ENCODE measurements at regions not wholly inside any gene's neighbourhood (a gene's known extent, or its start where the extent isn't known, plus 50 kb on each side); places are given as distances from the start of the nearest gene placed in this dataset.

DNA sequence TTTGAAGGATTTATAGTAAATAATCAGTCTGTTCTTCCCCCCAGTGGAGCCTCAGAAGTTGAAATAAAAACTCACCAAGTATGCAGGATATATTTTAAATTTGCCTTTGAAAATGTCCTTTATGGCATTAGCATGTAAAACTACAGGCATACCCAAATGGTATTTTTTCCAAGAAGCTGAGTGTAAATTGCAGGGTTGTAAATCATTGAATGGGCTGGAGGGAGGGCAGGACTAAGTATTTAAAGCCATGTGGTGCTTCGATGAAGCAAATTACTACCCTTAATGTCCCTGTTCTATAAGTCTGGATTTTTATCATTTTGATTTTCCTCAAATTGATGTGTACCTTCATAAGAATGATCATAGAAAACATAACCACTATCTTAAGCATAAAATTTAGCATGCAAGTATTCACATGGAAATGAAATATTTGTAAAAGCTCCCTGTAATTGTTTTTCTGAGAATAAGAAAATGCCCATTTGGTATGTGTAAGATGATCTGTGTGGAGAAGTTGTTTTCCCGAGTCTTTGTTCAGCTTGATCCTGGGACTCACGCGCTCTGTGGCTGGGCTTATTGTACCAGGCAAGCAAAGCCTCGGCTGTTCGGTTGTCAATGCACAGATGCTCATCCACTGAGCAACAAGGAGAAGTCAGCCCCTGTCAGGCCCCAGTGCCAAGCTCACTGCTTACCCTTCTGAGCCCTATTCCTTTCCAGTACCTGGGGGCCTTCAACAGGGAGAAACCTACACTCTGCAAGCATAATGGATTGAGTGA, 66.7 kb downstream of the CD164 start:
- no peak for DNase-seq (ENCODE audit: low read depth, low spot score)

DNA sequence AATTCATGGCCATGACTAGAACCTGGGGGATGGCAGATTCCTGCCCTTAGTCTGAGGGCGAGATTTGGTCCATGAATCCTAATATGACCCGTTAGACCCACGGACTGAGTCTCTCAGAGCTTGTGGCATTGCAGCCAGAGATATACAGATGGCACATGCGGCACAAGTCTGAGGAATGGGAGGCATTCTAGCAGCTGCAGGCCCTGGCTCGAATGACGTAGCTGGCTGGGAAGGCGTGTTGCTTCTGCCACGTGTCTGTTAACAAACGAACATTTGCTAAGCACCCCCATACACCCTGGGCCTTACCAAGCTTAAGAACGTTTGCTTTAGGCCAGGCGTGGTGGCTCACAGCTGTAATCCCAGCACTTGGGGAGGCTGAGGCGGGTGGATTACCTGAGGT, 68.0 kb downstream of the CD164 start:
- H3K4me3 ChIP-seq (ENCODE audit: low read length), result no peak overlapping the region
- DNase-seq (ENCODE audit: low read depth, low spot score), result no peak

More for the DNA sequence above, 66.7 kb downstream of the CD164 start:
- H3K4me3 ChIP-seq (ENCODE audit: low read length), result no peak overlapping the region

DNA sequence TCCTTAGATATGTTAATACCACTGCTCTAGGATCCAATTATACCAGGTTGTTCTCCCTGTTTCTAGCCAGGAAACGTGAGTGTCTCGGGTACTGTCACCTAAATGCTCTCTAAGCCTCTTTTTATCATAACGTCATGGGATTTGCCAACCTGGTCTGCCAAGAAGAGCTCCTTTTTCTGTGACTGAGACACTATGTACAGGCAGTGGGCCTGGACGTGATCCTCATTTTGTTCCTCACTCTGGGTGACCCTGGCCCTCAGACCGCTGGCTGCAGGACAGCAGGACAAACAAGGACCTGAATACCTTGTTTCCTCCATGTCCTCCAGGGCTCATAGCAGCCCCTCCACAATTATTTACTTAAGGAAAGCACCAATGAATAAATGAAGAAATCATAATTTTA, 69.1 kb downstream of the CD164 start:
- H3K4me3 ChIP-seq (ENCODE audit: low read length), result no peak overlapping the region
- DNase-seq (ENCODE audit: low read depth, low spot score), result no peak

DNA sequence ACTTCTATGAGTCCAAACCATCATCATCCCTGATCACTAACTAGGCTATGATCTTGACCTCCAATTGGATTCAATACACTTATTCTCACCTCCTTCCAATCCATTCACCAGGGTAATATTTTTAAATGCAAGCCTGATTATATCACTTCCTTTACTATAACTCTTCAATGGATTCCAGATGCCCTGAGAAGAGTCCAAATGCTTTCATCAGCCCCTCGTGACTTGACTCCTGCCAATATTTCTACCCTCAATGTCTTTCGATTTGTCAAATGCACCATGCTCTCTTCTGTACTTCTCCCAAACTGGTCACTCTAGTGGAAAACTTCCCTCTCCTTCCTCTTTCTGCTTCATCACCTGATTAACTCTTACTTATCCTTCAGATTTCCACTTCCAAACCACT, 70.8 kb downstream of the CD164 start:
- no peak overlapping the region for H3K4me3 ChIP-seq (ENCODE audit: low read length)
- no peak for DNase-seq (ENCODE audit: low read depth, low spot score)

DNA sequence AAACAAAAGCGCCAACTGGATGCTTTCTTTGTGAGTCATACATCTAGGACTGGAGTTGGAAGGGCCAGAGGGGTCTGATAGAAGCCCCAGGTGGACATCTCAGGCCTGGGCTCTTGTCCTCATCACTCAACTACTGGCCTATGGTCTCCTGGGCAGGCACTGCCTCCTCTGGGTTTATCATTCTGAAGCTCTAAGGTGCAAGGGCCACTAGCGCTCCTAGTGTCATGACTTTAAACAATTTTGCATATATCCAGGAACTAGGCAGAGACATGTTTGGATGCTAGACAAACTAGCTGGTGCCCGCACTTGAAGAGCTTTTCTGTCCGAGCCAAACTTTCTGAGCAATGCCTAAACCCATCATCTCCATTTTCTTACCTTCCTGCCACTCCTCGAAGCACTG, 72.3 kb downstream of the CD164 start:
- no peak for DNase-seq (ENCODE audit: low read depth, low spot score)
- no peak overlapping the region for H3K4me3 ChIP-seq (ENCODE audit: low read length)

DNA sequence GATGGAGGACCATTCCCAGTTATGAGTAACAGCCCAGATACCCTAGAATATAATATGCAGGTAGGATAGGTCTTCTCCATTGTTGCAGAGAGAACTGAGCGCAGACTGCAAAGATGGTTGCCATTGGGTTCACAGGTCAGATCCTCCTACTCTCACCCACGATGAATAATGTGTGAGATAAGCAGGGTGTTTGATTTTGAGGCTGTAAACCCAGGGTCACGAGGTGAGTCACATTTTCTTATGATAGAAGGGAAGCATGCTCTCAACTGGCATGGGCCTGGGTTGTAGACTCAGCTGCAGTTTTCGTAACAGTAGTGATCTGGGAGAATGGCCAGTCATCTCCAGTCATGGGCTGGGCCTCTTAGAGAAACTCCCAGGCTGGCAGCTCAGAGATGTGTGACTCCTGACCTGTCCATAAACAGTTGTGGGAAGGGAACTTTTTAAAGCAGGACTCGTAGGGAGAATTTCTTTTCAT, 74.2 kb downstream of the CD164 start:
- no peak for DNase-seq (ENCODE audit: low read depth, low spot score)
- H3K4me3 ChIP-seq (ENCODE audit: low read length), result no peak overlapping the region

DNA sequence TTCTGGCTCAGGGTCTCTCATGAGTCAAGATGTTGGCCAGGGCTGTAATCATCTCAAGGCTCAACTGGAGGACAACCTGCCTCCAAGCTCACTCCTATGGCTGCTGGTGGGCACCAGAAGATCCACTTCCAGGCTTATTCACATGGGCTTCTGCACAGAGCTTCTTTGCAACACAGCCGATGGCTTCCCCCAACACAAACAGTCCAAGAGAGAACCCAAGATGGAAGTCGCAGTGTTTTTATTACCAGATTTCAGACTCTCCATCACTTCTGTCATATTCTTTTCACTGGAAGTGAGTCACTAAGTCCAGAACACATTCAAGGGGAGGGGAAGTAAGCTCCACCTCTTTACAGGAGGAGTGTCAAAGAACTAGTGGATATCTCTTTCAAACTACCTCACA, 75.5 kb downstream of the CD164 start:
- no peak for DNase-seq (ENCODE audit: low read depth, low spot score)
- H3K4me3 ChIP-seq (ENCODE audit: low read length), result no peak overlapping the region

DNA sequence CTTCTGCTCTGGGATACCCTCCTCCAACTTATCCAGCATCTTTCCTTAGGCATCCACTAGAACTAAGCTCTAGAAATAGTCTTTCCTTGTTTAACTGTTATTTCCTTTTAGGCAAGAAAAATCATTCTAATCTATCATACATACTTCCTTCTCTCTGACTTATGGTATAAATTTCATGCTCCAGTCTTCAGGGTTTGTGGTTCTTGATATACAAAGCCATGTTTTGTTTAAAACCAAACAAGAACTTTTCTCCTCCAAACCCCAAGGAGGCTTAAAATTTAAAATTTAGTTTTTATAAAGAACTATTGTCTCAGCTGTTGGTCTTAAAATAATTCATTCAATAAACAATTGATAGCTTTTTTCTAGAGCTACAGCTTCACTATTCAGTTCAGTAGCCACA, 77.2 kb downstream of the CD164 start:
- no peak overlapping the region for H3K4me3 ChIP-seq (ENCODE audit: low read length)
- no peak for DNase-seq (ENCODE audit: low read depth, low spot score)

DNA sequence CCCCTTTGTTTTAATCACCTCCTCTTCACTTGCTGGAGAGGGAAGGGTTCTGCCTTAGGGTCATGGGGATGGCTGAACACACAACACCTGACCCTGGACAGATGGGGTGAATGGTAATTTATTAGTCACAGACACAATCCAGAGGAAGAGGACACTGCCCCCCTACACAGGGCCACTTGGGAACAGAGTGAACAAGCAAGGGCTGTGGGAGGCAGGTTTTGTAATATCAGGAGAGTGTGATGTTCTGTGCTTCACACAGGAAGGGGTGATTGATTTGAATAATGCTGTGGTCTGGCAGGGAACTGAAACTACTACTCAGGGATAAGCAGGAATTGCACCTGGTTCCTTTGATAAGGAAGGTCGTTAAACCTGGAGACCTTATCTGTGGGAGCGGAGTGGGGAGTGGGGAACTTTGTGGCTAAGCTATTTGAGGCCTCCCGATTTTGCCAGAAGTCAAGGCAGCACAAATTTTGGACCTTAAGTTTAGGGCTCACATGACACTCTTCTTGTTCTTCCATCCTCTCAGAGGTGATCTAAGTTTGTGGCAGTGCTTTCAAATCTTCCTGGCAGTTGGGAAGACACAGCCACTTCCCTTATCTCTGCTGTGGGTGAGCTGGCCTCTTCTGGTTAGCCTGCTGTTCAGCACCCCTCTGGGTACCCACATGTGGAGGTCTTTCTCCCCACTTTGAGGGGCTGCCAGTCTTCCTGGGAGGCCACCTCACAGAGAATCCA, 77.8 kb downstream of the CD164 start:
- DNase-seq (ENCODE audit: low read depth, low spot score), result peak; percentile 88
- peak overlapping the region; percentile 4 for H3K4me3 ChIP-seq (ENCODE audit: low read length)

DNA sequence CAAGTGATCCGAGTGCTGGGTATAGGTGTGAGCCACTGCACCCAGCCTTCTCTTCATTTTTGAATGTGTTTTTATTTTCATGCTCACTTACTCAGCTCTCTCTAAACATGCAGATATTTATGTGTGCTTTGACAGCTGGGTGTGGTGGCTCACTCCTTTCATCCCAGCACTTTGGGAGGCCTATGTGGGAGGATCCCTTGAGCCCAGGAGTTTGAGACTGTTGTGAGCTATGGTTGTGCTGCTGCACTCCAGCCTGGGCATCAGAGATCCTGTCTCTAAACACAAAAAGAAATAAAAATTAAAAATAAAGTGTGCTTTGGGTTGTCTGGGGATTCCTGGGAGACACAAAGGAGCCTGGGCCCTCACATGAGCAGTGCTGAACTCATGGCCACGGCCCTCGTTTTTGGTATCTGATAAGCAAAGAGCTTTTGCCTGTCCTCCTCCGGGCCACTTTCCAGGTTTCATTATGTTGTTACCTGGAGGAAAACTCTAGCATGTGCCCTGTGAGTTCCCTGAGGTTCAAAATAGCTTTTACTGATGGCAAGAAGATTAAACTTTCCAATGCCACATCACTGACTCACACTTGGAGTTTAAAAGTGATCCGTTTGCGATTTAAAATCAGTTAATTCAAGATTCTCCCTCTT, 78.5 kb downstream of the CD164 start:
- H3K4me3 ChIP-seq (ENCODE audit: low read length), result peak overlapping the region; percentile 4
- no peak for DNase-seq (ENCODE audit: low read depth, low spot score)

DNA sequence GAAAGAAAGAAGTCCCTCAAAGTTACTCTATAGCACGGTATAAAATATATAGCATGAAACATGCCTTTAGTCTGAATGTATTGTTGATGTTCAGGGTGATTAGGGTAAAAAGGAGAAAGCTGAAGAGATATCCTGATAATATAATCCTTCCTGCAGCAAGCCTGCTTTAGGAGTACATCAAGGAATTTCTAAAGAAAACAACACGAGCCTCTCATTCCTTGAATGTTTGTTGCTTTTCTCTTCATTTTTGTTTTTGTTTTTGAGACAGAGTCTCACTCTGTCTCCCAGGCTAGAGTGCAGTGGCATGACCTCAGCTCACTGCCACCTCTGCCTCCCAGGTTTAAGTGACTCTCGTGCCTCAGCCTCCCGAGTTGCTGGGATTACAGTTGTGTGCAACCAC, 79.1 kb downstream of the CD164 start:
- no peak for DNase-seq (ENCODE audit: low read depth, low spot score)
- no peak overlapping the region for H3K4me3 ChIP-seq (ENCODE audit: low read length)

DNA sequence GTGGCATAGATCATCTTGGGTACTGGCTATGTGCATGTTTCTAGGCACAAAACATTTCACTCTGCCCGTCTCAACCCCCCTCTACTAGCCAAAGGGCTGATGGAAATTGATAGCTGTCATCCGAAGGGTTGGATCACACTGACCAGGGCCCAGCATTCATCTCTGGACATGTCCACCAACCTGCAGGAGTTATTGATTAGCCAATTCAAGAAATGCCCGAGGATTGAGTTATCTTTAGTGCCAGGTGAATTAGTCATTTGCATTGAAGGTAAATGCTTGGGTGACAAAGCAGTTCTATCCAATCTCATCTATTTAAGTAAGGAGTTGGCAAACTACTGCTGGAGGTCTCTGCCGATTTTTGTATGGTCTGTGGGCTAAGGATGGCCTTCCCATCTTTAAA, 80.1 kb downstream of the CD164 start:
- no peak overlapping the region for H3K4me3 ChIP-seq (ENCODE audit: low read length)
- DNase-seq (ENCODE audit: low read depth, low spot score), result no peak

DNA sequence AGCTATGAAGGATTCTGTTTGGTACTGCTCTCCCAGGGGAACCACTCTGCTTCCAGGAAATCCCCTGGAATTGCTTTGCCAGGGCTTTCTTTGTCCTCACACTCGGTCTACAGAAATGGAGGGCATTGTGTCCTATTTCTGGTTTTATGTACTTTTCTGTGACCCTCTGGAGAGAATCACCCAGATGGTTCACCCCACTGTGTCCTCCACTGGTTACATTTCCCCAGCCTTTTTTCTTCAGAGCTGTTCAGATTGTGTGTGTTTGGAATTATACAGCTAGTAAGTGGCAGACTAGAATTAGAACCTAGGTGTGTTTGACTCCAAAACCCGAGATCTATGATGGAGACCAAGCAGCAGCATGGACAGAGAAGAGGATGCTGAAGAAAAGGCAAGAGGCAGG, 80.8 kb downstream of the CD164 start:
- no peak for DNase-seq (ENCODE audit: low read depth, low spot score)
- no peak overlapping the region for H3K4me3 ChIP-seq (ENCODE audit: low read length)

DNA sequence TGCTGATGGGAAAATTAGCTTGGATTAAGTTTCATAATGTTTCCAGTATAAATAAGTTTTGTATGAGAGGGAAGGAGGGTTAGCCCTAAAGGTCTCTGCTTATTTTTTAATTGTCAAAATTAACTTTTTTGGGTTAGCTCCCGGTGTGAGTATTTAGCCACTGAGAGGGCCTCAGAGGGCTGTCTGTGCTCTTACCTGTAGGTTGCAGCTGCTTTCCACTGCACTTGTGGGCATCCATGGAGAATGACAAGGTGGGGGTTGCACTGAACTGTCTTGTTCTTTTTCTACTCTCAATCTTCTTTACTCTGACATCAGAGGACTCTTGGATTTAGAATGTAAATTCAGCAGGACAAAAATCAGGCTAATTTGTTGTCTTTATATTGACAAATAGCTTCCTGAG, 81.4 kb downstream of the CD164 start:
- DNase-seq (ENCODE audit: low read depth, low spot score), result no peak
- no peak overlapping the region for H3K4me3 ChIP-seq (ENCODE audit: low read length)

DNA sequence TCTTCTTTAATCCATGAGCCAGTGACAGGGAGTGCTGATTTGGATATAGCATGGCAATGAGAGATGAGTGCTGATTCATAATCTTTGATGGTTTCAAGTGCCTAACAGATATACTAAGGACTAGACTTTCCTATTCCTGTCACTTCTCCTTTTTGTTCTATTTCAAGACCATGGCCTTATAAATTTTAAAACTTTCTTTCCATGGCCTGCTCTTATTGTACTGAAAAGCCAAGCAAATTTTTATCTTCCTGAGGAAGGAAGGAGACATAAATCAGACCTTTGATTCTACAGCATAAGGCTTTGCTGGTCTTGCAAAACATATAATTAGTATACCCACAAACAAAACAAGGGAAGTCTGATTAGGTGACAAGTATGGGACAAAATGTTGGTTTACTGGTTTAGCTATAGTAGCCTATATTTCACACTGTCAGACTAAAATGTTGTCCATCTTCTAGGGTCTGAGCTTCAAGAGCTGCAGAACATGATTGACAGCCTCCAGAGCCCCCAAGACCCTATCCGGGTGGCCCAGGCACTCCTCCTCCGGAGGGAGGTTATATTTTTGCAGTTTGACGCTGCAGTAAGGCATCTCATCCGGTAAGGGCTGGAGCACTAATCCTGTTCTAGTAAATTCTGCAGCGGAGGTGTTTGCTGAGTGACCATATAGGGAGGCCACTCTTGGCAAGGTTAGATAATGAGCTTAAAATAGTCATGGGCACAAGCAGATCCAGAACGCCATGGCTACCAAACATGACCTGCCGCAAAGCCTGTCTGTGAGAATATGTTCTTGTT, 82.3 kb downstream of the CD164 start:
- no peak overlapping the region for H3K4me3 ChIP-seq (ENCODE audit: low read length)
- no peak for DNase-seq (ENCODE audit: low read depth, low spot score)

DNA sequence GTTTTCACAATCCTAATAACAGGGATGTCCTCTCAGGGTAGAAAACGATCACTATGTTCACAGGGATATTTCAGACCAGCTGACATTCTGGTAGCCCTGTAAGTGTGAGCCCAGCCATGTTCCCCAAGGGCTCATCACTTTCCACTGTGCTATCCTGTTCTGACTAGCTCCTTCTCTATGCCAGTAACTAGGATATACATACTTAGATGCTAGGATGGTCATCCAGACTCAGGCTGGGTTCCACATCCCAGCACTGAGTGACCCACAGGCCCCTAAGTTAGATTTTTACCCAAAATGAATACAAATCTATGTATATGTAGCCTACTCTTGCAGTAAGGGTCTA, 83.0 kb downstream of the CD164 start:
- no peak for DNase-seq (ENCODE audit: low read depth, low spot score)
- no peak overlapping the region for H3K4me3 ChIP-seq (ENCODE audit: low read length)

DNA sequence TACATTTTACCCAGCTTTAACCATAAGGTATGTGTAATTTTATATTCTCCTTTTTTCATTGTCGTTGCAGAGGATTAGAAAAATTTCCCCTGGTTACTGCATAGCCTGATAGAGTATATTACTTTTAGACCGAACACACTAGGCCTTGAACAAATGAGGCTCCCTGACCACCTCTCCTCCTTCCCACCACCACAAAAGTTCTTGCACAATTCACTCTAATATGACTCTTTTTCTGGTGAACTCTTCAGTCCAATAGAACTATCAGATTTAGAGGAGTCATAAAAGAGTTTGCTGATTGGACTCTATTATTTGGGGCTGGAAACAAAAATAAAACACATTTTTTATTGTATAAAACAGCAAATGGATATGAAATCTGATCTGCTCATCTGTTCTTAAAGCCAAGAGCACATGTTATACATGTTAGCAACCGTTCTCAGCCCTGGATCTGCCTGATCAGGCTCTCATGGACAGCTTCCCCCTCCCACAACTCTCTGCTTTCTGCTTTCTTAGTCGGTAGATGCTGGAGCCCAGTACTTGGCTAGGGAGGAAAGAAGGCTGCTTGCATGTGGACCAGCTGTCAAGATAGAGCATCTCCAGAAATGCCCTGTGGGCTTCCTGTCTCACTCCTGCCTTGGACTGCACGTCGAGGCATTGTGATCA, 83.5 kb downstream of the CD164 start:
- DNase-seq (ENCODE audit: low read depth, low spot score), result no peak
- no peak overlapping the region for H3K4me3 ChIP-seq (ENCODE audit: low read length)

DNA sequence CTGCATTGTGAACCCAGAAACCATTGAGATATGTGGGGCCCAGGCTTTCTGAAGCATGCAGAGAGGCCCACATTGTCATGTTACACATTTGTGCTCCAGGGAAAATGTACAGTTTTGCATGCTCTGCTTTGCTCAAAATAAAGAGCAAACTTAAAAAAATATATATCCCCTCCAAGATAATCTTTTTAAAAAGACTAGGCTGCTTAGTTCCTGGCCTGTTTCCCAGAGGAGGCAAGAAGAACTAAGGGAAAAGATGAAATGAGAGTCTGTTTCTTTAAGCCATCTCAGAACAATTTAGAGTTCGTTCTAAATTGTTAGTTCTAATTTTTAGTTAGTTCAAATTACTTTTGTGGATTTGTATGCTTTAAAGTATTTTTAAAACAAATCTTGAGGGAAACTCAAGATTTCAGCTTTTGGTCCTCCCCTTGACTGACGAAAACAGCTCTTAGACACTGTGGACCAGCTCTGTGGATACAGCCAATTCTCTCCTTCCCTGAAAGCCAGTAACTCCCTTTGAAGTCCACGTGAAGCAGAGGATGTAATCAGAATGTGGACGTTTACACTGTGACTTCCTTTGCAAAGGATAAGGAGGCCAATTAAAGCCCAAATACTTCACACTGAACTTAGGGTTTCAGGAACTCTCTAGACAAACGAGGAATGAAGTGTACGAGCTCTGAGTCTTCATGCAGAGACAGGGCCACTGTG, 84.7 kb downstream of the CD164 start:
- no peak for DNase-seq (ENCODE audit: low read depth, low spot score)
- H3K4me3 ChIP-seq (ENCODE audit: low read length), result no peak overlapping the region

DNA sequence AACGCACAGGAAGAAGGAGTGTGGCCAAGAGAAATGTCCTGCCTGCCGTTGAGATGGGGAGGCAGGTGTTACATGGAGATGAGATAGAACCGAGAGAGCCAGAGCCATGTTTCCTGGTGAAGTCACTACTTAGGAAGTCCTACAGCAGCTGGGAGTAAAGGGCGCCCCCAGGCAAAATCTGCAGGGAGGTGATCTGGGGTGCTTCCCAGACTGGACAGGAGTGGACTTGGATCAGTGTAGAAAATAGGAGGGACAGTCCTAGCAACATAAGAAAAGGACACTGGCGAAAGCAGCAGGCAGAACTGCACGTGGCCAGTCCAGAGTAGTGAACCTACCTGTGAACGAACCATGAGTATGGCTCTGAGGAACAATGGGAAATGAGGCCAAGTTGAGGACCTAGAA, 85.3 kb downstream of the CD164 start:
- no peak overlapping the region for H3K4me3 ChIP-seq (ENCODE audit: low read length)
- DNase-seq (ENCODE audit: low read depth, low spot score), result no peak

Data from Jurkat, Clone E6-1 (cell line).